HCT116 (cell line): ENCODE measurements at regions not wholly inside any gene's neighbourhood (a gene's known extent, or its start where the extent isn't known, plus 50 kb on each side); places are given as distances from the start of the nearest gene placed in this dataset.
A peak's percentile ranks its signal among the peaks of the same experiment; 100 is the strongest.

Source experiments
- ATAC-seq: fragments of 200-7000 bp; cut with Tn5 transposase; 2 replicates; pipeline ENCODE4 v1.9.1; 2020; ENCODE audit warnings: mild to moderate bottlenecking, moderate library complexity
- BruUV-seq: library from RNA; stranded (reverse); fragments of 400-500 nt; replicated peaks from 2 replicates; lab custom pipeline; 2021; lab: Mats Ljungman, UMichigan
- CTCF ChIA-PET: fragments of 300-600 bp; sonication (Branson Sonifier 250); formaldehyde crosslinking; loops from one replicate; lab custom pipeline; 2021; ENCODE audit warnings: antibody characterized with exemption; lab: Charles Lee
- POLR2A ChIA-PET: fragments of 300-600, 350-600 bp; sonication (Branson Sonifier 250); formaldehyde crosslinking; loops from one replicate; lab custom pipeline; 2021; ENCODE audit warnings: antibody characterized with exemption; lab: Charles Lee
- RAD21 ChIA-PET, 2 experiments: fragments of 300-600 bp; sonication (Branson Sonifier 250); formaldehyde crosslinking; loops; one replicate each; lab custom pipeline; 2023; ENCODE audit warnings: low total read pairs in 2 of 2; ENCODE audit not compliant: uncharacterized antibody in 2 of 2, unreplicated experiment in 2 of 2, low non-redundant PET in 1 of 2; lab: Charles Lee
- DNase-seq: peaks from one replicate; pipeline ENCODE4 v3.0.0-alpha.2; 2010; ENCODE audit warnings: low read depth, low spot score
- H2AFZ ChIP-seq: fragments of 200-600 bp; shearing (Covaris generic), sonication (generic); 2 replicates; pipeline ENCODE4 v1.6.1; 2017; ENCODE audit warnings: low read depth, mixed run types, mixed read lengths, antibody characterized with exemption, low read length; ENCODE audit not compliant: poor library complexity, severe bottlenecking
- H3K27ac ChIP-seq: 2 replicates; pipeline ENCODE4 v1.5.1; 2012; ENCODE audit warnings: low read depth, low read length
- H3K27me3 ChIP-seq: fragments of 200-600 bp; sonication (generic); 2 replicates; pipeline ENCODE4 v1.6.1; 2016; ENCODE audit warnings: mixed run types, low read length, mixed read lengths; ENCODE audit not compliant: insufficient read depth
- H3K36me3 ChIP-seq, 2 experiments: fragments of 200-500 bp in 1 of 2; fragments of 200-600 bp in 1 of 2; sonication (Bioruptor generic) in 1 of 2; sonication (generic) in 1 of 2; 2 replicates each; pipeline versions ENCODE4 v1.5.1 to v1.6.1; 2014 to 2016; ENCODE audit warnings: low read length in 2 of 2, inconsistent platforms in 1 of 2, mixed read lengths in 1 of 2, mixed run types in 1 of 2; ENCODE audit not compliant: insufficient read depth in 2 of 2, control insufficient read depth in 1 of 2
- H3K4me1 ChIP-seq, 2 experiments: fragments of 200-600 bp in 1 of 2; sonication (generic) in 1 of 2; 2 replicates each; pipeline versions ENCODE4 v1.5.1 to v1.6.1; 2012 to 2017; ENCODE audit warnings: low read length in 2 of 2, inconsistent platforms in 1 of 2, mild to moderate bottlenecking in 1 of 2, mixed read lengths in 1 of 2, mixed run types in 1 of 2, moderate library complexity in 1 of 2; ENCODE audit not compliant: insufficient read depth in 2 of 2, control insufficient read depth in 1 of 2
- H3K4me2 ChIP-seq: fragments of 200-600 bp; sonication (generic); 2 replicates; pipeline ENCODE4 v1.6.1; 2017; ENCODE audit warnings: mixed run types, low read length, mixed read lengths
- H3K4me3 ChIP-seq, 2 experiments: fragments of 200-600 bp in 1 of 2; sonication (generic) in 1 of 2; replicated peaks in 1 of 2; 2 replicates each; pipeline ENCODE4 v1.5.1; 2011 to 2016; ENCODE audit warnings: low read length in 2 of 2, control low read depth in 1 of 2, low read depth in 1 of 2, mild to moderate bottlenecking in 1 of 2, mixed read lengths in 1 of 2, mixed run types in 1 of 2
- H3K79me2 ChIP-seq: fragments of 200-600 bp; sonication (generic); 2 replicates; pipeline ENCODE4 v1.6.1; 2017; ENCODE audit warnings: mild to moderate bottlenecking, mixed run types, low read length, moderate library complexity, mixed read lengths; ENCODE audit not compliant: insufficient read depth
- H3K9ac ChIP-seq: fragments of 200-600 bp; sonication (generic); 2 replicates; pipeline ENCODE4 v1.6.1; 2016; ENCODE audit warnings: low read length, mixed read lengths
- H3K9me2 ChIP-seq: fragments of 200-600 bp; sonication (generic), shearing (Covaris generic); 2 replicates; pipeline ENCODE4 v1.6.1; 2017; ENCODE audit warnings: mixed run types, mild to moderate bottlenecking, moderate library complexity; ENCODE audit not compliant: insufficient read depth
- H3K9me3 ChIP-seq, 2 experiments: fragments of 200-500 bp in 1 of 2; fragments of 200-600 bp in 1 of 2; sonication (Bioruptor generic) in 1 of 2; sonication (generic) in 1 of 2; 2 replicates each; pipeline ENCODE4 v1.6.1; 2014 to 2017; ENCODE audit warnings: low read length in 2 of 2, mixed read lengths in 2 of 2, inconsistent platforms in 1 of 2, low read depth in 1 of 2, mild to moderate bottlenecking in 1 of 2, mixed run types in 1 of 2, moderate library complexity in 1 of 2; ENCODE audit not compliant: control insufficient read depth in 1 of 2, insufficient read depth in 1 of 2
- H4K20me1 ChIP-seq: fragments of 200-600 bp; sonication (generic), shearing (Covaris generic); 2 replicates; pipeline ENCODE4 v1.6.1; 2017; ENCODE audit warnings: mixed run types, mild to moderate bottlenecking, moderate library complexity; ENCODE audit not compliant: insufficient read depth
- CBX3 ChIP-seq: IDR thresholded peaks from 2 replicates; pipeline ENCODE4 v1.6.1; 2012; ENCODE audit warnings: low read depth
- EZH2 ChIP-seq: fragments of 200-600 bp; sonication (generic); IDR thresholded peaks from 2 replicates; pipeline ENCODE4 v1.6.1; 2017; ENCODE audit warnings: antibody characterized with exemption, mixed run types
- EZH2phosphoT487 ChIP-seq: fragments of 200-600 bp; IDR thresholded peaks from 2 replicates; pipeline ENCODE4 v1.6.1; 2018; ENCODE audit warnings: antibody characterized with exemption, borderline replicate concordance
- JUND ChIP-seq: IDR thresholded peaks from 2 replicates; pipeline ENCODE4 v1.6.1; 2012
- SP1 ChIP-seq: IDR thresholded peaks from 2 replicates; pipeline ENCODE4 v1.6.1; 2012; ENCODE audit warnings: low read depth
- ZFX ChIP-seq: fragments of 450-650 bp; IDR thresholded peaks from 2 replicates; pipeline ENCODE4 v1.6.1; 2017
- ZNF274 ChIP-seq: fragments of 200-500 bp; sonication (Bioruptor generic); IDR thresholded peaks from 2 replicates; pipeline ENCODE4 v1.6.1; 2014; ENCODE audit warnings: mild to moderate bottlenecking, low read depth, low read length, inconsistent platforms
- intact Hi-C: fragments of 100-400 bp; cut with micrococcal nuclease; formaldehyde crosslinking; loops from 2 replicates; pipeline ENCODE4 v1.10.0; 2022

DNA sequence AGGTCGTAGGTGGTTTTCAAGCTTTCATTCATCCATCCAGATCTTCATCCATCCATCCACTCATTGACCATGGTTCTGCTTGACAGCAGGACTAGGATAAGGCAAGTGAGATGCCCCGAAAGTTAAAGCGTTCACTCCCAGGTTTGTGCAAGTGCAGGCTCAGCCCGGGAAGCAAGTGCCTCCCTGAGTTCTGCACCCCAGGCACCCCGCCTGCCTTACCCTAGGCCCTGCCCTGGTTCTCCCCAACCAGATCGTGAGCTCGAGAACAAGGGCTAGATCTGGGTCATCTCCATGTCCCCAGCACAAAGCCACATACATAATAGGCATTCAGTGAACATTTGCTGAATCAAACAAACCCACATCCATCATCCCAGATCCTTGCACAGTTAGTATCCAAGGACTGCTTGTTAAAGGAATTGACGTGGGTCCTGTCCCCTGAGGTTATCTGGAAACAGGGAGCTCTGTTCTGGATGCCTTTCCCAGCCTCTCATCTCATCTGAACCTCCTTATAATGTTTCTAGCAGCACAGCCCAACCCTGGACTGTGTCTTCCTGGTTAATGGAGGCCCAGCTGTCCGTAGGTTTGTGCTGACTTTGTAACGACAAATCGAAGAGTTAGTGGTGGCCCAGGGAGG, 116.1 kb upstream of the GPC1 start:
- TF ChIP-seq JUND (no peak), ZNF274 (no peak), EZH2 (no peak)
- H3K9ac ChIP-seq: no peak overlapping the region
- H3K27ac ChIP-seq: no peak overlapping the region
- H3K9me3 ChIP-seq: no peaks in the 10 kb centered on the region
- ATAC-seq (no peak), DNase-seq (no peak)
- ChIA-PET RAD21 (no interaction called here), POLR2A (no interaction called here), CTCF (interaction anchor here (1.6 kb wide), 1 partner anchor 63 kb away, joined by 4 read pairs; no protein-coding TSS in a partner anchor)
- no peak overlapping the region for H2AFZ ChIP-seq
- H3K79me2 ChIP-seq: no peaks in the 10 kb centered on the region
- H3K27me3 ChIP-seq: no peaks in the 10 kb centered on the region
- intact Hi-C loops: no loop called here
- BruUV-seq: no TSS peak
- peaks cover 13 to 22% of the 10 kb centered on the region in 2 experiments; a peak in 3 of 4 replicates for H3K4me1 ChIP-seq
- no peak overlapping the region; the same call in 1 of the 2 replicates for H3K4me2 ChIP-seq
- no peaks in the 10 kb centered on the region for H4K20me1 ChIP-seq
- H3K4me3 ChIP-seq: no peak overlapping the region
- no peaks in the 10 kb centered on the region for H3K36me3 ChIP-seq
- H3K9me2 ChIP-seq: no peaks in the 10 kb centered on the region; the same call in 1 of the 2 replicates

GRCh38 chr2:240319855-240320203, 115.6 kb upstream of the GPC1 start:
- H3K9me3 ChIP-seq: no peaks in the 10 kb centered on the region
- H4K20me1 ChIP-seq: no peaks in the 10 kb centered on the region
- no peak overlapping the region for H2AFZ ChIP-seq
- peak overlapping the region; percentile 62 for H3K4me2 ChIP-seq
- TF ChIP-seq SP1: no peak
- no peak for TF ChIP-seq EZH2phosphoT487
- no peak for TF ChIP-seq CBX3
- TF ChIP-seq ZFX: no peak
- H3K9me2 ChIP-seq: no peaks in the 10 kb centered on the region; the same call in 1 of the 2 replicates
- ATAC-seq (peak; percentile 44), DNase-seq (no peak)
- BruUV-seq: no TSS peak
- POLR2A ChIA-PET: no interaction called here
- H3K4me3 ChIP-seq: peak overlapping the region in 1 of 2 experiments; percentile 18; a peak in 1 of 4 replicates
- intact Hi-C loops: no loop called here
- CTCF ChIA-PET: interaction anchor here (1.6 kb wide), 1 partner anchor 64 kb away, joined by 4 read pairs; no protein-coding TSS in a partner anchor
- 0 out of 2 replicates have a peak overlapping the region, but pooled peaks have one; percentile 6 for H3K27ac ChIP-seq
- RAD21 ChIA-PET: no interaction called here
- H3K27me3 ChIP-seq: no peaks in the 10 kb centered on the region
- peaks cover 13 to 22% of the 10 kb centered on the region in 2 experiments; a peak in 3 of 4 replicates for H3K4me1 ChIP-seq
- H3K36me3 ChIP-seq: no peaks in the 10 kb centered on the region
- H3K9ac ChIP-seq: no peak overlapping the region; the same call in 1 of the 2 replicates
- no peaks in the 10 kb centered on the region for H3K79me2 ChIP-seq
